ENCODE measurements at regions not wholly inside any gene's neighbourhood (a gene's known extent, or its start where the extent isn't known, plus 50 kb on each side); places are given as distances from the start of the nearest gene placed in this dataset.
"Not testable (repeated sequence)": the region's sequence is repeated elsewhere in the genome, so short reads cannot be mapped to it uniquely, and the experiment has no call there.

- DNase-seq = no peak
Measured at GRCh38 chrX:80929251-80929650, 119.6 kb upstream of the BRWD3 start.

- DNase-seq = no peak
Measured at GRCh38 chrX:80917919-80918318, 108.2 kb upstream of the BRWD3 start.

- not testable (repeated sequence) for DNase-seq
Measured at GRCh38 chrX:80912351-80912750, 102.7 kb upstream of the BRWD3 start.

- DNase-seq = no peak
Measured at GRCh38 chrX:80879916-80880315, 70.2 kb upstream of the BRWD3 start.

- DNase-seq = no peak
Measured at GRCh38 chrX:80879143-80879542, 69.5 kb upstream of the BRWD3 start.

GRCh38 chrX:80876877-80877276 is 67.2 kb upstream of the BRWD3 start:
- peak; percentile 72 for DNase-seq

Data from NCI-H1694 treated with DMSO at 0.1 percent for 48 hours (cell line).